ENCODE measurements at regions not wholly inside any gene's neighbourhood (a gene's known extent, or its start where the extent isn't known, plus 50 kb on each side); places are given as distances from the start of the nearest gene placed in this dataset.
"Not testable (repeated sequence)": the region's sequence is repeated elsewhere in the genome, so short reads cannot be mapped to it uniquely, and the experiment has no call there.

- ChIA-PET CTCF (no interaction called here), POLR2A (no interaction called here)
- no peaks in the 10 kb centered on the region; the same call in 1 of the 2 replicates for H3K9me3 ChIP-seq (ENCODE audit: control insufficient read depth, insufficient read depth, low read length)
These were observed 53.3 kb upstream of the CYLC2 start for GRCh38 chr9:102941868-102942267.

GRCh38 chr9:102922526-102922925, 72.6 kb upstream of the CYLC2 start:
- POLR2A ChIA-PET, result no interaction called here
- no peak for DNase-seq (ENCODE audit: low read depth, low spot score)
- Histone ChIP-seq H3K9me3 (ENCODE audit: control insufficient read depth, insufficient read depth, low read length) (no peaks in the 10 kb centered on the region; the same call in 1 of the 2 replicates), H3K27me3 (ENCODE audit: control insufficient read depth, insufficient read depth, low read length) (no peaks in the 10 kb centered on the region), H3K27ac (ENCODE audit: low read depth, low read length) (no peak overlapping the region), H3K4me3 (ENCODE audit: low read depth, low read length) (no peak overlapping the region)
- CTCF ChIA-PET, result no interaction called here
- TF ChIP-seq CTCF (IDR thresholded peaks at IDR 0.05; ENCODE audit: low read depth, low read length), result no peak

More at GRCh38 chr9:102941868-102942267, 53.3 kb upstream of the CYLC2 start:
- Histone ChIP-seq H3K27me3 (ENCODE audit: control insufficient read depth, insufficient read depth, low read length) (no peaks in the 10 kb centered on the region), H3K27ac (ENCODE audit: low read depth, low read length) (no peak overlapping the region), H3K4me3 (ENCODE audit: low read depth, low read length) (no peak overlapping the region)
- no peak for DNase-seq (ENCODE audit: low read depth, low spot score)
- TF ChIP-seq CTCF (IDR thresholded peaks at IDR 0.05; ENCODE audit: low read depth, low read length), result no peak

GRCh38 chr9:102911185-102911584, 83.9 kb upstream of the CYLC2 start:
- H3K9me3 ChIP-seq (ENCODE audit: control insufficient read depth, insufficient read depth, low read length), result no peaks in the 10 kb centered on the region; the same call in 1 of the 2 replicates
- ChIA-PET POLR2A (no interaction called here), CTCF (no interaction called here)
- H3K27ac ChIP-seq (ENCODE audit: low read depth, low read length), result no peak overlapping the region
- no peak for TF ChIP-seq CTCF (IDR thresholded peaks at IDR 0.05; ENCODE audit: low read depth, low read length)
- H3K4me3 ChIP-seq (ENCODE audit: low read depth, low read length), result no peak overlapping the region
- DNase-seq (ENCODE audit: low read depth, low spot score), result no peak
- no peaks in the 10 kb centered on the region for H3K27me3 ChIP-seq (ENCODE audit: control insufficient read depth, insufficient read depth, low read length)

GRCh38 chr9:102905795-102906194, 89.3 kb upstream of the CYLC2 start:
- CTCF ChIA-PET; H3K27me3 ChIP-seq (ENCODE audit: control insufficient read depth, insufficient read depth, low read length); POLR2A ChIA-PET; DNase-seq (ENCODE audit: low read depth, low spot score); H3K4me3 ChIP-seq (ENCODE audit: low read depth, low read length); H3K27ac ChIP-seq (ENCODE audit: low read depth, low read length); H3K9me3 ChIP-seq (ENCODE audit: control insufficient read depth, insufficient read depth, low read length): not testable (repeated sequence)

GRCh38 chr9:102892025-102892424, 103.1 kb upstream of the CYLC2 start:
- Histone ChIP-seq H3K27ac (ENCODE audit: low read depth, low read length) (no peak overlapping the region), H3K27me3 (ENCODE audit: control insufficient read depth, insufficient read depth, low read length) (no peaks in the 10 kb centered on the region), H3K9me3 (ENCODE audit: control insufficient read depth, insufficient read depth, low read length) (peaks cover 5% of the 10 kb centered on the region; the same call in 1 of the 2 replicates), H3K4me3 (ENCODE audit: low read depth, low read length) (no peak overlapping the region)
- DNase-seq (ENCODE audit: low read depth, low spot score), result no peak
- ChIA-PET POLR2A (no interaction called here), CTCF (no interaction called here)
- TF ChIP-seq CTCF (IDR thresholded peaks at IDR 0.05; ENCODE audit: low read depth, low read length), result no peak

GRCh38 chr9:102888747-102889146, 106.4 kb upstream of the CYLC2 start:
- DNase-seq (ENCODE audit: low read depth, low spot score); CTCF ChIA-PET; H3K4me3 ChIP-seq (ENCODE audit: low read depth, low read length); H3K9me3 ChIP-seq (ENCODE audit: control insufficient read depth, insufficient read depth, low read length); POLR2A ChIA-PET; H3K27ac ChIP-seq (ENCODE audit: low read depth, low read length); H3K27me3 ChIP-seq (ENCODE audit: control insufficient read depth, insufficient read depth, low read length): not testable (repeated sequence)

Measured in AG04450 (cell line).